Activated CD4-positive, alpha-beta T cell treated with anti-CD3 and anti-CD28 coated beads for 4 hours (primary cell): ENCODE measurements at regions not wholly inside any gene's neighbourhood (a gene's known extent, or its start where the extent isn't known, plus 50 kb on each side); places are given as distances from the start of the nearest gene placed in this dataset.
"Not testable (repeated sequence)": the region's sequence is repeated elsewhere in the genome, so short reads cannot be mapped to it uniquely, and the experiment has no call there.

Source experiments
- DNase-seq, 2 donors: peaks; one replicate each; pipeline ENCODE4 v3.0.0-alpha.2; 2020

DNA sequence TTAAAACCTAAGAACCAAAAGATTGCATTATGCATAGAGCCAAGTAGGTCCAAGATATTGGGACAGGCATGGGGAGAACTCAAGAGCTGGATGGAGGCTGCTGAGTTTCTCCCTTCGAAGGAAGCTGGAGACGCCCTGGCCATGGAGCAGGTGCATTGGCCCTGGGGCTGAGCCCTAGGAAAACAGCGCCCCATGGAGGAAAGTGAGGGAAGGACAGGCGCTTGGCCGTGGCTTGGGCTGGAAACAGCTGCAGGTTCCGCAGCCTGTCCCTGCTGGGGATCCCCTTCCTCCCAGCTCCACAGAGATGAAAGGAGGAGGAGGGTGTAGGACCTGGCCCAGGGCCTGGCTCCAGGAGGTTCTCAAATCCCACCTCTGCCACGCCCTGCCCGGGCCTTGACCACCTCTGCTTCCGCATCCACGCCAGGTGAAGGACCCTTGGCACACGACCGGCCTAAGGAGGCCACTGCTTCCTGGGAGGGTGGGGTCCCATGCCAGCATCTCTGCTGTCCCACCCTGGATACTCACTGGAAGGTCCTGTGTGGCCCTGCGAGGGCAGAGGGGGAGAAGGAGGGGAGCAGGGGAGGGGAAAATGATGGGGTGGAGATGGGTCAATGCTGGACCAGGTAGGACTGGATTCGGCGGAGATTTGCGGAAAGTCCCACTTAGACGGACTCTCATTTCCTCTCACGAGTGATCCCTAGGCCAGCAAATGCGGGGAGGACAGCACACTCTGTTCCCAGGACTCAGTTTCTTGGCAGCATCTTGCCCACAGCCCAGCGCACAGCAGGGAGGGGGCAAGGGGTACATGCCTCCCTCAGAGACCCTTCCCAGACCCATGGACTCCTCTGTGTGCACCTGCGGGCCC is 258.6 kb upstream of the TCERG1L start:
- no peak for DNase-seq

DNA sequence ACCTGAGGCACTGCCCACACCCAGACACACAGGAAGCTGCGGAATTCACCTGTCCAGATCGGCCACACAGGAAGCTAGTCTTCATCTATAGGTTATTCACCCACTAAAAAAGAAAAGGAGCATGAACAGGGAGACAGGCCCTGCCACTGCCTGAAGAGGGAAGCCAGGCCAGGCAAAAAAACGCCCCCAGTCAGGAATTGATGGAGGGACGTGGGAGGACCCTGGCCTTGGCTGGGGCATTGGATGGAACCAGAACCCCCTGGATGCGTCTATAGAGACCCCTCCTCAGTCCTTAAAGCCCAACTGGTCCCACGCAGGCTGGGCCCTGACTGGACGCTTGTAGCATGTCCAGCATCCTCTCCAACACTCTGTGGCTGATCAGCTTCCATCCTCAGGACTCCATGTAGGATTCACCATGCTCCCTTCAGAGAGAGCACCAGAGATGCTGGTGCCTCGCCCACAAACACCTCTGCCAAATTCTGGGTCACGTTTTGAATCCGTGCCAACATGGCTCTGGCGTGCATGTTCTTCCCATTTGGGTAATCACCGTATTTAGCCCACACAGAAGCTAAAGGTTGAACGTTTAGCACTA is 259.3 kb upstream of the TCERG1L start:
- DNase-seq = no peak

DNA sequence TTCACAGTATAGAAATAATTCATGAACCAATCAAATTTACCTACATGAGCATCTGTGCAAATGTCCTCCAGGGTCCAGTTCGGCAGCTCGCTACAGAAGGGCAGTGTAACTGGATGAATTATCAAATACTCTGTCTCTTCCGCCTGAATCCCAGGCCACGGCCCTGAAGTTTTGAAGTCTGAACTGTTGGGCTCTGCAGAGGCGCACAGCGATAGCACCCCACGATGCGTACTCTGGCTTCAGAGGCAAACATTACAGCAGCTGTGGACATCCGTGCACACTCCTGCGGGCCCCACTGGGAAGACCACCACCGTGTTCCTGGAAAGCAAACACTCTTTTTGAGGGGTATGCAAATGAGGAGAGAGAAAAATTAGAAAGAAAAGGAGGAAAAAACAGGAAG is 259.8 kb upstream of the TCERG1L start:
- no peak for DNase-seq

DNA sequence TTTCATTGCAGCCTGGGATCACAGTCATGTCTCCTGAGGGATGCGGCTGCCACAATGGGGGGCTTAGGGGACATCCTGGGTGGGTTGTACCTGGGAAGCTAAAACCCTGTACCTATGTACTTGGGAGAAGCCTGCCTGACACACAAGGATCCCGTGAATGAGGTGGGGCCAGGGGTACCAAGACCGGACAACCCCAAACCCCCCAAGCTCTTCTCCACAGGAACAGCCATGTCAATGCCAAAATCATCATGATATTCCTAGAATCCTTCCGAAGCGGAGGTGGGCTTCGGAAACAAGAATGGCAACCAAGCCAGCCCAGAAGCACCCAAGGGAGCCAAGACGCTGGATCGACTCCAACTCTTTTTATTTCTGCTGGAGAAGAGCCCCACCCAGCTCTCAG is 260.3 kb upstream of the TCERG1L start:
- DNase-seq = no peak

DNA sequence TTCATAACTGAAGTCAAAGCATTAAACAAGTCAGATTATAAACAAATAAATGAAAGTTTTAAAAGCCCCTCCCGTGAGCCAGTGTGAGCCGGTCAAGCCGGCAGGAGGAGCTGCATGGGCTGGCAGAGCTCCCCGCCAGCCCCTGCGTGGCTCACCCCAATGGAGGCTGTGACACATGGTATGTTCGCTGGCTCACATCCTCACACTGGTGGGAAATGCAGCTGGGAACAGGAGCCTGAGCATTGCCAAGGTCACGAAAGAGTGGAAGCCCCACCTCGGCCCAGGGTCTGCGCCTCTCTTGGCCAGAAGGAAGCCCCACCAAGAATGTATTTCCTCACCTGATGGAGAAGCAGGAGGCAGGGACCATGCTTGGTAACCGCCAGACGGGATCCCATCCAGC is 261.7 kb upstream of the TCERG1L start:
- DNase-seq = no peak

DNA sequence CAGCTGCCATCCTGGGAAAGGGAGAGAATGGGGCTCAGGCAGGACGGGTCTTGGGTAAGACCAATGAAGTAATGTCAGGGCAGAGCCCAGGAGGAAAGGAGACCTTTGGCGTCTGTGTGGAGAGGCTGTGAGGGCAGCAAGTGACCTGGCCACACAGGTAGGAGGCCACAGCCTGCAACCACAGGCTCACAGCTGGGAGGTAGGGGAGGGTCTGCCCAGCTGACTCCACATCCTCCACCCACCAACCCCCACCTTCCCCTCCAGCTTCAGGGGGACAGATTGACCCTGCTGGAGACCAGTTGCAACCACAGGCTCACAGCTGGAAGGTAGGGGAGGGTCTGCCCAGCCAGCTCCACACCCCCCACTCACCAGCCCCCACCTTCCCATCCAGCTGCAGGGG is 262.2 kb upstream of the TCERG1L start:
- DNase-seq = no peak

DNA sequence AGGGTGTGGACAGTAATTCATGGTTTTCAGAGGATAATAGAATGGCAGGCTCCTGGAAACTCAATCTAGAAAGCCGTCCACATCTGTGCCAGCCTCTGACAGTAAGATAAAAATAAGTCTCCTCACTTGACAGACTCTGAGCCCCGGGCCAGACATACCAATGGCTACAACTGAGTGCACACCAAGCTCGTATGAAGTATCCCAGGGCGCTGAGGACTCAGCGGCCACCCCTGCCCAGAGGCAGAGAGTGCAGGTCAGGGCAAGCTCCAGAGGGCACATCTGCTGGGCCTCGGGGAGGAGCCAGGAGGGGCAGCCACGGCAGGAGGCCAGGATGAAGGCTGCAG is 262.8 kb upstream of the TCERG1L start:
- DNase-seq = no peak

DNA sequence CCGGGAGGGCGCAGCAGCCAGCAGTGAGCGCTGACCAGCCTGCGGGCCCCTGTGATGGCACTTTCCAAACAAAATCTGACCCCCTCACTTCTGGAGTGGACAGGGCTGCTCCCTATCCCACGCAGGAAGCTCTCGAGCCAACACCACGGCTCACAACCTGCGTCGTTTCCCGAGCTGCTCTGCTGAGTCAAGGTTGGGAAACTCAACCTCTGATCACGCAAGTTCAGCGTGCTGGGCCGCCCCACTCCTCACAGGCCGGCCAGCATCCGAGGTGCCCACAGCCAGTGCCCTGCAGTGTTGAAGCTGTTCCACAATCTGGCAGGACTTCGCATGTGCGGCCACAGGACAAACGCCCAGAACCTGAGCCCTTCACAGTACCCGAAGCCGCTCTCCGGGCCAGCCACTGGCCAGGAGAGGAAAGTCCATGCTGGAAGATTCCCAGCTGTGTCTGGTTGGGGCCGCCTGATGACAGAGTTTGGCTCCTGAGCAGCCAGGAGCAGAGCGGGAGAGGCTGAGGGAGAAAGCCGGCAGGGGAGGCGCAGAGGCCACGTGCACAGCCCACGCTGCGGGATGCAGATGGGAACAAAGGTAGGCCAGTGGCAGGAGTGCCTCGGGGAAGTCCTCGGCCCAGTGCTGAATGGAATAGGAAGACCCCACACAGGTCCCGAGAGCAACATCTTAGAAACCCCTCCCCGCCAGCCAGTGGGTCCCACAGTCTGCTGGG is 263.3 kb upstream of the TCERG1L start:
- no peak for DNase-seq

DNA sequence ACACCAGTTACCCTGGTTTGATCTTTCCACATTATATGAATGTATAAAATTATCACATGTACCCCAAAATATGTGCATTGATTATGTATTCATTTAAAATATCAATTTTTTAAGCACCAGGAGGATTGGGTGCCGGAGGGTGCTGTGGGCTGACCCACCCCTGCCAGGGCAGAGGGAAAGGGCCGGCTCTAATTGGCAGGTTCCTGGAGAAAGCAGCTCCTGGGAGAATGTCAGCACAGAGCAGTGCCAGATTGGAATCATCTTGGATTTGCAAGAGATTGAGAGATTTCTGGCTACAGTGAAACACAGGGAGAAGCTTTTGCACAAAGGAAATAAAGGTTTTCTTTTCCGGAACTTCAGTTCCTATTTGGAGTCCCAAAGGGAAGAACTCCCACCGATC is 264.4 kb upstream of the TCERG1L start:
- no peak for DNase-seq

DNA sequence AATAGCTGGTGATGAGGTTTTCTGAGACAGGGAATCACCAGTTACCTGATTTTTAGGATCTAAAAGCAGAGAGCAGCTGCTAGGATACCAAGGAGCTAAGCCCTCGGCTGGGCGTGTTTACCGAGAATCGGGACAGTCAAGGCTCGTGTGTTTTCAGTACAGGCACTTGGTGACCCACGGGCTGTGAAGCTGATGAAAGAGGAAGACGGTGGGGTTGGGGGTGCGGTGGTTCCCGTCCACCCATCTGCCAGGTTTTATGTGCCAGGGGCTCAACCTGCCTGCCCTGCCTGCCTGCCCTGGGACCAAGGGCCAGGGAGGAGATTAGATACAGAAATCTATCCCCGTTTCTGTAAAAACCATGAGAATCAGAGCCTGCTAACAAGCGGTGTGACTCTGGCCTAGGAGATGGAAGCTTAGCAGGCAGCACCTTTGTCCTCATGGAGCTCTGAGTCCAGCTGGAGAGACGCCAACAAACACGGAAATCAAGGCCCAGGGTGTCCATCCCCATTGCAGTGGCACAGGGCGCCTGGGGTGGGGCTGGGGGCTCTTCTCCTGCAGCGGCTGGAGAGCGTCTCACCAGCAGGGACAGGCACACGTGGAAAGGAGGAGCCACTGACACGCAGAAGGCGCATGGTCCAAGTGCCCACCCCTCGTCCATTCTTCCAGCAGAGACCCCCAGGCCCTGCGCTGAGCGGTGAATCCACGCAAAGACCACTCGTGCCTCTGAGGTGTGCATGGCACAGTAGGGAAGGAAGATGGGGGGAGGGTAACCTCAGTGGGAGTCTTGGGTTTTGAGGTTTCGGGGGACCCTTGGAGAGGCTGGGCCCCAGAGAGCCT is 265.0 kb upstream of the TCERG1L start:
- DNase-seq = no peak

DNA sequence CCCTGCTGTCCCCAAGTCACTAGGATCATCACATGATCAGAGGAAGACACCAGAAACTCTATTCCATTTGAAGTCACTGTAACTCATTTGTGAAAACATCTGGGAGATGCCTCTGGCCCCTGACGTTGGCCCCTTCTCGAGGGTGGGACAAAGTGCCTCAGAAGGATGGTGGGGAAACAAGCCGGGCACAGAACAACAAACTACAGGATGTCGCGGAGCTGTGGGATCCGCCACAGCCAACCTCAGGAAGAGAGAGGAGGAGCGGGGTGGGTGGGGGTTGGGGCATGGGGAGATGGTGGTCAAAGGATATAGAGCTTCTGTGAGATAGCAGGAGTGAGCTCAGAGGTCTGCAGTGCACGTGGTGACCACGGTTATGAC is 265.6 kb upstream of the TCERG1L start:
- DNase-seq = no peak

DNA sequence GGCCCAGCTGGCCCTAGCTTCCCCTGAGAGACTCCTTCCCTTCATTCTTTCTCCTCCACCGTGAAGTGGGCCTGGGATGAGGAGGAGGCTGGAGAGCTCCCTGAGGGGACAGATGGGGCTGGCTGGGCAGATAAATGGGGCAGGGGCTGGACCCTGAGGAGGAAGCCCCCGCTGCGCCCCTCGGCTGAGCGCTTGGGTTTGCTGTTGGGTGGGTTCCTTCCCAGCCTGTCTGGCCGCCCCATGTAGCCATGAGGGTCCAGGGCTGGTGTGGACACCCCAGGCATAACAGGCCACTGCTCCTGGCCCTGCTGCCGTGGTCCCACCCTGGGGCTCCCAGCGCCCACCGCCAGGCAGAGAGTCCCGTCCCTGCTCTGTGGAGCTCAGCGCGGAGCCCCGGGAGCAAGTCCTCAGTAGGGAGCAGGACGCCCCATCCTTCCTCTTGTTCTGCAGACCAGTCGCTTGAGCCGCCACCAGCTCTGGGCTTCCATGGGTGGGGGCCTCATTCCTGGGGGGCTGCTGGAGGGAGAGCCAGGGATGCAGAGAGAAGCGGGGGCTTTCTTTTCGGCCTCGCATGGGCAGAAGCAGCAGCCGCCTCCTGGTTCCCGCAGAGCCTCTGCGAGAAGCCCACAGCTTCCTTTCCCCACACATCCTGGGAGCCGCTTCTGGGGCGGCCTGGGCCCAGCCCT is 266.4 kb upstream of the TCERG1L start:
- DNase-seq = no peak

DNA sequence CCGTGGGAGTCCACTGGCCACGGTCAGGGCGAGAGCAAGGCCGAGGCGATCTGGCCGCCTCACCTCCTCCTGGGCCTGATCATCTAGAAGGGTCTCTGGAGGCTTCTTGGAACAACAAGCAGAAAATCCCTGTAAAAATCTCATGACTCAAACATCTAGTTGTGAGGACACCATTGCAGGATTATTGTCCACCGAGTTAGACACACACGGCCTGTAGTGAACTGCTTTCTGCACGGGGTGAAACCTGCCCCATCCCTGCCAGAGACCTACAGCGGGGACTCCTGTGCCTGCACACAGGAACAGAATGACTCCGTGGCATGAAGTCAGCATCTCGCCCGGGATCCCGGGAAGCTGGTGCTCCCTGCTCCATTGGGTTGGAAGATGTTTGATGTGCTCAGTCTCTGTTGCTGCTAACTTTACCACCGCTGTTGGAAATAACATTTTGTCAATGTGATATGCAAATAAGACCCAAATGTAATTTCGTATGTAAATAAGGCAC is 267.0 kb upstream of the TCERG1L start:
- DNase-seq = no peak

DNA sequence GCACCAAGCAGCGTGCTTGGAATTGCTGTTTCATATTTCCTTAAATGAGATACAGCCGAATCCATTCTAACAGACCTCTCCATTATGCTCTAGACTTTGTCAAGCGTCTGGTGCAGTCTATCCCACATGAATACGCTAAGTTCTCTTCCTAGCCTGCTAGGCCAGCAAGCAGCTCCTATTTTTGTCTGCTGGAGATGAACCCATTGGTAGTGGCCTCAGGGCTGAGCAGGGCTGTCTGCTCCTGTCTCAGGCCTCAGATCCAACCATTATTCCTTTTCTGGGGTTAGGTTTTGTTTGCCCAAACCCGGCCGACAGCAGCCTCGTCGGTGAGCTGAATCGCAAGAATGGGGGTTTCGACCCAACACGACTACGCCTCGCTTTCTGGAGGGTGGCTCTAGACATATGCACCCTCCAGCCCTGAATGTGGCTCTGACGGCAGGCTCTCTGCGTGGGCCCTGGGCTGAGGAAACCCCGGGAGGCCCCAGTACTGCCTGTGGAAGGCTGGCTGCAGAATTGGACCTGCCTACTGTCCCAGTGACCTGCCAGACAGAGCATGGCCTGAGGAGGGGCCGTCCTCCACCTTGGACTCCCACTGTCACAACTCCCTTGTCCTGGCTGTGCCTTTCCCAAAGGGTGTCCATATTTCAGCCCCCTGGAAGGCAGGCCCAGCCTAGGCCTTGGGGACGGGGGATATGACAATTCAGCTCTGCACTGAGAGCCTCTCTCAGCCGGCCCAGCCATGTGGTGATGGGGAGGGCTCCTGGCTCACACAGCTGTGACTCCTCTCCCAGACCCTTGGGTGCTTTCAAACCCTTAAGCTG is 267.9 kb upstream of the TCERG1L start:
- no peak for DNase-seq

DNA sequence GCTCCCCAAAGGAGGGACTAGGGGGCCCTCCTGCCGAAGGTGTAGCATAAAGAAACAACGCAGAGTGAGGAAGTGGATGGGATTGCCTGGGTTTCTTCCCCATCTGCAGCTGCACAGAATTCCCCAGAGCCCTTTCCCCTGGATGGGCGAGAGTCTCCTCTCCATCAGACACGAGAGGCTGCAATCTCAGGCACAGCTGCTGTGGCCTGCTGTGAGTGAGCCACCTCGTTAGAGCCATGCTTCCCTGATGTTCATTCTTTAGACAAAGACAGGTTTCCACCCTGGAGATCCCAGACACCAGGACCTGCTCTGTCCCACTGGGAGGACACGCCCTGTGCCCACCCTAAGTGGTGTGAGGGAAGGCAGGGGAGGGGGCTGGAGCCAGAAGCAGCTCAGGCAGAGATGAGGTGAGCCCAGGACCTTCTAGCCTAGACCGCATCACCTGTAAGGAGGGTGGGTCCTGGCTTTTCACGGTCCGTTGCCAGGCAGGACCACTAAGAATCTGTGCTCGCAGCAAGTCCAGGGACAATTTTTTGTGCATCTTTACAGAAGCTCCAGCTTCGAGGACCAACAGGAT is 268.6 kb upstream of the TCERG1L start:
- no peak for DNase-seq

DNA sequence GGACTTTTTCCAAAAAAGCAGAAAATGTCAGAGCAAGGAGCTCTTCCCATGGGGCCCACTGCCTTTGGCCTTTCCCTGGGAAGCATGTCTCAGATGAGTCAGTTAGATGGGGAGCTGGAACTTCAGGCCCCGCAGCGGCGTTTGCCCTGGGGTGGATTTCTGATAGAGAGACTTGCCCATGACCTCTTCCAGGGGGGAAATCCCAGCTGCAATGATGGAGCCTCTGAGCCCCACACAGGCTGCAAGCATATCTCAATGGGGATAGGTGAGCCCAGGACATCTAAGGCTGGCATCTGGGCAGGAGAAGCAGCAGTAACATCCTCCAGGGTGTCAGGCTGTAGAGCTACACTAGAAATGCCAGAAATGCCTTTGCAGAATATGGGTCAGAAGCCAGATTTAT is 269.2 kb upstream of the TCERG1L start:
- DNase-seq = no peak

DNA sequence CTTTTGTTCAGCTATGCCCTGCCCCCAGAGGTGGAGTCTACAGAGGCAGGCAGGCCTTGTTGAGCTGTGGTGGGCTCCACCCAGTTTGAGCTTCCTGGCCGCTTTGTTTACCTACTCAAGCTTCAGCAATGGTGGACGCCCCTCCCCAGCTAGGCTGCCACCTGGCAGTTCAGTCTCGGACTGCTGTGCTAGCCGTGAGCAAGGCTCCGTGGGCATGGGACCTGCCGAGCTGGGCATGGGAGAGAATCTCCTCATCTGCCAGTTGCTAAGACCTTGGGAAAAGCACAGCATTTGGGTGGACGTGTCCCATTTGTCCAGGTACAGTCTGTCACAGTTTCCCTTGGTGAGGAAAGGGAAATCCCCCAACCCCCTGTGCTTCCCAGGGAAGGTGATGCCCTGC is 270.0 kb upstream of the TCERG1L start:
- DNase-seq = not testable (repeated sequence)

DNA sequence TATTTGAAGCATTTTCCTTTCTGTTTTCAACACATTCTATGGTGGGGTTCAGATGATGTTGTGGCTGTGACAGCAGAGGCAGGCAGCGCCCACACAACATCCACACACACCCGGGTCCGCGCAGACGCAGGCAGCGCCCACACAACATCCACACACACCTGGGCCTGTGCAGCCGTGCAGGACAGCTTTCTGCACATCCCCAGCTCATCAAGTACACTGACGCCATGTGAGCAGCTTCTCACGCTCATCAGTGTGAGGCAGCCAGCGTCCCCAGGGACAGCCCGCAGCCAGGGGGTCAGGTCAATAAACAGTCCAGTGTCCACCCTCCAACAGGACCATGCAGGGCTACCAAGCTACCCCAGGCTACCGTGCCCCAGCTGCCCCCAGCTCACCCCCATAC is 272.8 kb upstream of the TCERG1L start:
- DNase-seq = no peak

DNA sequence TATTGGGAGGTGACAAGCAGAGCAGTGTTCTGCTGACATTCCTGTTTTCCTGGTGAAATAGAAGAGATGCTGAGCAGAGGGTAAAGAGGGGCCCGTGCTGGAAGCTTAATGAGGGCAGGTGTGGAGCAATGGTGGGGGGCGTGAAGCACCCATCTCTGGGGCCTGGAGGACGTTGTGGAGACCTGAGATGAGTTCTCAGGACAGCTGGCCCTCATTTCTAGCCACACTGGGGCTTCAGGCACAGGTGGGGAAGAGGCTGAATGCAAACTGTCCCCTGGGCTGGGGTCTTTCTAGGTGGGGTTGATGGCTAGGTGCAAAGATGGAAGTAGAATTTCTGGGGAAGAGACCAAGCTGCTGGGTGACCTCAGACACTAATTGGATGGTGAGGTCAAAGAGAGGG is 274.2 kb upstream of the TCERG1L start:
- DNase-seq = no peak

DNA sequence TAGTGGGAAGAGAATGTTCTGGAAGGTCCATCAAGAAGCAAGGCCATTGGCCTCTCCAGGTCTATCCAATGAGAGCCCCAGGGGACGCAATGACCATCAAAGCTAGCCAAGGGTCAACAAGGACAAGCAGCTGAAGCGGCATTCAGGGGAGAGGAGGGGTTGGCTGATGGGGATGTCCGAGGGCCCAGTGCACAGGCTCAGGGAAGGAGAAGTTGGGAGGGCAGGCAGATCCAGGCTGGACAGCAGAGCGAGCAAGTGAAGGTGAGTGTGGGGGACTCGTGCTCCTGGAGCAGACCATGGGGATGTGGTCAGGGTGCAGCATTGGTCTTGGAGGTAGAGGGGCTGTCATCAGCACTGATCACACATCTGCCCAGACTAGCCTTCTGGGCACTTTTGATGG is 275.4 kb upstream of the TCERG1L start:
- no peak for DNase-seq

DNA sequence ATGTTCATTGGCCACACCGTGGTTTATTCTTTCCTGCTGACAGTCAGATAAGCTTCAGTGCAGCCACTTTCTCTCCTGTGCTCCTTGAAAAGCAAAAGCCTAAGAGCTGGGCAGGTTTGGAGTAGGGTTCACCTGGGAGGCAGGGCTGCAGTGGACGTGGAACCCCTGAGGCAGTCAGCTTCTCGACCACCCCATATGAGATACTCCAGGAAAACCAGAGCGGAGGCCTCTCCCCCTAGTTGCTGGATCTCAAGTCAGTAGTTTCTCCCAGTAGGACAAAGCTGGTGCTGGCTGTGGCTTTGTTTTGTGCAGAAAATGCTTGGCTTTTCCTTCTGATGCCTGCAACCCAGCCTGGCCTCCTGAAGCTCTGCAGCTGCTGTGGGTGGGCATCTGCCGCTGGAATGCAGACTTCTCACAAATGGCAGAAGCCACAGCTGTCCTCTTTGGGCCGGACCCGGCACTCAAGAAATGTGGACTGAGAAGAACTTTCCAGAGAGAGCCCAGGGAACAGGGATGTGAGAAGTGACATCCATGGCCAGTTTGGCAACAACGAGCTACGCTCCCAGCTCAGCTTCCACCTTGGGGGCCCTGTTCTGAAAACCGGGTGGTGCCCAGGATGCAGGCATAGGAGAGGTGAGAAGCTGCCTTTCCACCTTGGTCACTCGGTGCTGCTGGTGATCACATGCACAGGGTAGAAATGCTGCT is 276.6 kb upstream of the TCERG1L start:
- DNase-seq = no peak
